Amniotic epithelial cell (primary cell): ENCODE measurements at regions not wholly inside any gene's neighbourhood (a gene's known extent, or its start where the extent isn't known, plus 50 kb on each side); places are given as distances from the start of the nearest gene placed in this dataset.

ENCODE experiments used
- DNase-seq: peaks from one replicate; pipeline ENCODE4 v3.0.0-alpha.2; 2010; ENCODE audit warnings: low read depth

- DNase-seq: no peak
Observed at GRCh38 chr15:97171556-97171955, 788.9 kb upstream of the ARRDC4 start.

- DNase-seq: no peak
Observed at GRCh38 chr15:97174886-97175540, 785.5 kb upstream of the ARRDC4 start.

GRCh38 chr15:97177151-97177577 lies 783.3 kb upstream of the ARRDC4 start:
- no peak for DNase-seq

- DNase-seq: no peak
Observed at GRCh38 chr15:97182581-97182980, 777.9 kb upstream of the ARRDC4 start.

- DNase-seq: no peak
Observed at GRCh38 chr15:97189162-97189780, 771.2 kb upstream of the ARRDC4 start.

GRCh38 chr15:97194750-97195149 lies 765.8 kb upstream of the ARRDC4 start:
- no peak for DNase-seq

- no peak for DNase-seq
Observed at GRCh38 chr15:97196048-97197014, 764.2 kb upstream of the ARRDC4 start.

GRCh38 chr15:97199393-97200051 lies 761.0 kb upstream of the ARRDC4 start:
- no peak for DNase-seq

- no peak for DNase-seq
Observed at GRCh38 chr15:97200161-97200560, 760.3 kb upstream of the ARRDC4 start.

- DNase-seq: no peak
Observed at GRCh38 chr15:97210277-97210676, 750.2 kb upstream of the ARRDC4 start.

- no peak for DNase-seq
Observed at GRCh38 chr15:97215629-97216028, 744.9 kb upstream of the ARRDC4 start.

GRCh38 chr15:97224191-97224641 lies 736.3 kb upstream of the ARRDC4 start:
- no peak for DNase-seq

- DNase-seq: peak; percentile 29
Observed at GRCh38 chr15:97234851-97235610, 725.5 kb upstream of the ARRDC4 start.

GRCh38 chr15:97235611-97235985 lies 724.9 kb upstream of the ARRDC4 start:
- no peak for DNase-seq

GRCh38 chr15:97236140-97236539 lies 724.4 kb upstream of the ARRDC4 start:
- no peak for DNase-seq

GRCh38 chr15:97237160-97237559 lies 723.3 kb upstream of the ARRDC4 start:
- no peak for DNase-seq

GRCh38 chr15:97248376-97248775 lies 712.1 kb upstream of the ARRDC4 start:
- DNase-seq: no peak

- DNase-seq: no peak
Observed at GRCh38 chr15:97259943-97260342, 700.6 kb upstream of the ARRDC4 start.

- no peak for DNase-seq
Observed at GRCh38 chr15:97301166-97301565, 659.3 kb upstream of the ARRDC4 start.

GRCh38 chr15:97316362-97316761 lies 644.1 kb upstream of the ARRDC4 start:
- DNase-seq: no peak

- no peak for DNase-seq
Observed at GRCh38 chr15:97317163-97317562, 643.3 kb upstream of the ARRDC4 start.
